Liver (tissue), 8 donors: ENCODE measurements at regions not wholly inside any gene's neighbourhood (a gene's known extent, or its start where the extent isn't known, plus 50 kb on each side); places are given as distances from the start of the nearest gene placed in this dataset.

ENCODE experiments used
- DNase-seq: peaks from one replicate; pipeline ENCODE4 v3.0.0-alpha.2; 2017; ENCODE audit warnings: low spot score
- H3K27ac ChIP-seq, 2 donors: one replicate each; pipeline ENCODE4 v1.7.0; 2013; ENCODE audit warnings: inconsistent platforms in 2 of 2, low read length in 2 of 2, control low read depth in 1 of 2, low read depth in 1 of 2, mild to moderate bottlenecking in 1 of 2
- H3K27me3 ChIP-seq, 4 donors: one replicate each; pipeline versions ENCODE4 v1.6.1 to v1.7.0; 2013; ENCODE audit warnings: low read length in 3 of 4, inconsistent platforms in 1 of 4, mild to moderate bottlenecking in 1 of 4, moderate library complexity in 1 of 4; ENCODE audit not compliant: control insufficient read depth in 4 of 4, insufficient read depth in 4 of 4
- H3K36me3 ChIP-seq, 4 donors: one replicate each; pipeline versions ENCODE4 v1.6.1 to v1.7.0; 2013; ENCODE audit warnings: low read length in 3 of 4, mild to moderate bottlenecking in 3 of 4, low read depth in 1 of 4, moderate library complexity in 1 of 4; ENCODE audit not compliant: control insufficient read depth in 4 of 4, insufficient read depth in 3 of 4
- H3K4me1 ChIP-seq, 4 donors: one replicate each; pipeline versions ENCODE4 v1.6.1 to v1.7.0; 2013; ENCODE audit warnings: low read length in 3 of 4, mild to moderate bottlenecking in 3 of 4, moderate library complexity in 1 of 4; ENCODE audit not compliant: control insufficient read depth in 4 of 4, insufficient read depth in 4 of 4
- H3K4me3 ChIP-seq, 3 donors: one replicate each; pipeline versions ENCODE4 v1.6.1 to v1.7.0; 2013; ENCODE audit warnings: low read length in 3 of 3, control low read depth in 1 of 3, low read depth in 1 of 3, mild to moderate bottlenecking in 1 of 3
- H3K9ac ChIP-seq, 2 donors: one replicate each; pipeline ENCODE4 v1.7.0; 2013; ENCODE audit warnings: low read length in 2 of 2, mild to moderate bottlenecking in 2 of 2, moderate library complexity in 2 of 2, control low read depth in 1 of 2, low read depth in 1 of 2
- H3K9me3 ChIP-seq, 4 donors: one replicate each; pipeline versions ENCODE4 v1.6.1 to v1.7.0; 2013; ENCODE audit warnings: low read length in 3 of 4; ENCODE audit not compliant: control insufficient read depth in 4 of 4
- CTCF ChIP-seq: fragments of 150-350 bp; IDR thresholded peaks from 2 replicates; pipeline ENCODE4 v1.5.1; 2017; ENCODE audit warnings: improper control_type of control experiment, low read depth, low read length; ENCODE audit not compliant: missing input control
- EGR1 ChIP-seq, 2 donors: IDR thresholded peaks; 2 replicates each; pipeline ENCODE4 v1.6.1; 2016 to 2018; ENCODE audit warnings: antibody characterized with exemption in 2 of 2, low read depth in 2 of 2
- FOXA1 ChIP-seq: IDR thresholded peaks from 2 replicates; pipeline ENCODE4 v1.6.1; 2016; ENCODE audit warnings: antibody characterized with exemption
- FOXA2 ChIP-seq: IDR thresholded peaks from 2 replicates; pipeline ENCODE4 v1.6.1; 2016; ENCODE audit warnings: antibody characterized with exemption
- GABPA ChIP-seq, 2 donors: IDR thresholded peaks in 1 of 2; conservative IDR thresholded peaks in 1 of 2; 2 replicates each; pipeline ENCODE4 v1.6.1; 2016; ENCODE audit warnings: antibody characterized with exemption in 2 of 2, mild to moderate bottlenecking in 1 of 2, moderate library complexity in 1 of 2
- HNF4A ChIP-seq, 2 donors: conservative IDR thresholded peaks; 2 replicates each; pipeline ENCODE4 v1.6.1; 2016; ENCODE audit warnings: antibody characterized with exemption in 2 of 2, mild to moderate bottlenecking in 2 of 2
- HNF4G ChIP-seq: IDR thresholded peaks from 2 replicates; pipeline ENCODE4 v1.6.1; 2016; ENCODE audit warnings: antibody characterized with exemption
- JUND ChIP-seq, 2 donors: IDR thresholded peaks; 2 replicates each; pipeline ENCODE4 v1.6.1; 2016; ENCODE audit warnings: antibody characterized with exemption in 2 of 2
- NR2F2 ChIP-seq: IDR thresholded peaks from 2 replicates; pipeline ENCODE4 v1.6.1; 2016; ENCODE audit warnings: antibody characterized with exemption
- RAD21 ChIP-seq, 2 donors: IDR thresholded peaks; 2 replicates each; pipeline ENCODE4 v1.6.1; 2016; ENCODE audit warnings: antibody characterized with exemption in 2 of 2, mild to moderate bottlenecking in 2 of 2
- RXRA ChIP-seq, 2 donors: IDR thresholded peaks; 2 replicates each; pipeline ENCODE4 v1.6.1; 2017 to 2018; ENCODE audit warnings: antibody characterized with exemption in 2 of 2, mild to moderate bottlenecking in 1 of 2
- SP1 ChIP-seq: IDR thresholded peaks from 2 replicates; pipeline ENCODE4 v1.6.1; 2018; ENCODE audit warnings: antibody characterized with exemption, mild to moderate bottlenecking
- YY1 ChIP-seq: IDR thresholded peaks from 2 replicates; pipeline ENCODE4 v1.6.1; 2016; ENCODE audit warnings: antibody characterized with exemption, mild to moderate bottlenecking
- ZBTB33 ChIP-seq: IDR thresholded peaks from 2 replicates; pipeline ENCODE4 v1.6.1; 2016; ENCODE audit warnings: antibody characterized with exemption
- WGBS: extraction: QIAGEN DNeasy Blood & Tissue Kit; methylation state at CpG from one replicate; pipeline ENCODE4 v1.1.7; 2013; 5-methylcytosine and 5-hydroxymethylcytosine counted together
- TF ChIP-seq, protein P1 (sequence below): IDR thresholded peaks from 2 replicates; pipeline ENCODE4 v1.6.1; 2016; ENCODE audit warnings: antibody characterized with exemption
- TF ChIP-seq, protein P2 (sequence below): IDR thresholded peaks from 2 replicates; pipeline ENCODE4 v1.6.1; 2016; ENCODE audit warnings: antibody characterized with exemption, mild to moderate bottlenecking
- donor health status: healthy.
- donor health status: healthy.
- donor health status: healthy.
- donor health status: healthy.
- donor health status: healthy.

- Histone ChIP-seq H3K4me1 (no peaks in the 10 kb centered on the region), H3K27me3 (no peaks in the 10 kb centered on the region), H3K4me3 (no peak overlapping the region), H3K27ac (no peak overlapping the region), H3K9me3 (no peaks in the 10 kb centered on the region), H3K9ac (no peak overlapping the region), H3K36me3 (no peaks in the 10 kb centered on the region)
- DNase-seq: no peak
- 97% methylated on average over 7 of the region's 7 CpGs for WGBS
- TF ChIP-seq NR2F2 (no peak), EGR1 (IDR thresholded peaks at IDR 0.05; ENCODE audit: low read depth in 2 of 2) (no peak), SP1 (no peak), JUND (IDR thresholded peaks at IDR 0.05) (no peak), FOXA1 (no peak), FOXA2 (no peak), RXRA (IDR thresholded peaks at IDR 0.05) (no peak), YY1 (no peak), HNF4A (conservative IDR thresholded peaks at IDR 0.05) (no peak), CTCF (no peak), HNF4G (no peak), RAD21 (IDR thresholded peaks at IDR 0.05) (no peak), ZBTB33 (no peak)
- TF ChIP-seq, protein P1, sequence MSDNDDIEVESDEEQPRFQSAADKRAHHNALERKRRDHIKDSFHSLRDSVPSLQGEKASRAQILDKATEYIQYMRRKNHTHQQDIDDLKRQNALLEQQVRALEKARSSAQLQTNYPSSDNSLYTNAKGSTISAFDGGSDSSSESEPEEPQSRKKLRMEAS: no peak
- TF ChIP-seq, protein P2, sequence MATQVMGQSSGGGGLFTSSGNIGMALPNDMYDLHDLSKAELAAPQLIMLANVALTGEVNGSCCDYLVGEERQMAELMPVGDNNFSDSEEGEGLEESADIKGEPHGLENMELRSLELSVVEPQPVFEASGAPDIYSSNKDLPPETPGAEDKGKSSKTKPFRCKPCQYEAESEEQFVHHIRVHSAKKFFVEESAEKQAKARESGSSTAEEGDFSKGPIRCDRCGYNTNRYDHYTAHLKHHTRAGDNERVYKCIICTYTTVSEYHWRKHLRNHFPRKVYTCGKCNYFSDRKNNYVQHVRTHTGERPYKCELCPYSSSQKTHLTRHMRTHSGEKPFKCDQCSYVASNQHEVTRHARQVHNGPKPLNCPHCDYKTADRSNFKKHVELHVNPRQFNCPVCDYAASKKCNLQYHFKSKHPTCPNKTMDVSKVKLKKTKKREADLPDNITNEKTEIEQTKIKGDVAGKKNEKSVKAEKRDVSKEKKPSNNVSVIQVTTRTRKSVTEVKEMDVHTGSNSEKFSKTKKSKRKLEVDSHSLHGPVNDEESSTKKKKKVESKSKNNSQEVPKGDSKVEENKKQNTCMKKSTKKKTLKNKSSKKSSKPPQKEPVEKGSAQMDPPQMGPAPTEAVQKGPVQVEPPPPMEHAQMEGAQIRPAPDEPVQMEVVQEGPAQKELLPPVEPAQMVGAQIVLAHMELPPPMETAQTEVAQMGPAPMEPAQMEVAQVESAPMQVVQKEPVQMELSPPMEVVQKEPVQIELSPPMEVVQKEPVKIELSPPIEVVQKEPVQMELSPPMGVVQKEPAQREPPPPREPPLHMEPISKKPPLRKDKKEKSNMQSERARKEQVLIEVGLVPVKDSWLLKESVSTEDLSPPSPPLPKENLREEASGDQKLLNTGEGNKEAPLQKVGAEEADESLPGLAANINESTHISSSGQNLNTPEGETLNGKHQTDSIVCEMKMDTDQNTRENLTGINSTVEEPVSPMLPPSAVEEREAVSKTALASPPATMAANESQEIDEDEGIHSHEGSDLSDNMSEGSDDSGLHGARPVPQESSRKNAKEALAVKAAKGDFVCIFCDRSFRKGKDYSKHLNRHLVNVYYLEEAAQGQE: no peak
Observed at GRCh38 chr1:41976671-41977070, 57.9 kb upstream of the HIVEP3 start.

GRCh38 chr1:41975850-41976569 lies 57.3 kb upstream of the HIVEP3 start:
- H3K4me1 ChIP-seq: no peaks in the 10 kb centered on the region
- H3K9ac ChIP-seq: no peak overlapping the region
- no peak for TF ChIP-seq RXRA (IDR thresholded peaks at IDR 0.05)
- no peak for TF ChIP-seq SP1
- TF ChIP-seq HNF4A (conservative IDR thresholded peaks at IDR 0.05): no peak
- TF ChIP-seq, protein P1: no peak
- TF ChIP-seq GABPA (IDR thresholded peaks at IDR 0.05 in 1 of 2, conservative IDR thresholded peaks at IDR 0.05 in 1 of 2): no peak
- no peak for TF ChIP-seq FOXA1
- WGBS: 95% methylated on average over 12 of the region's 12 CpGs
- no peaks in the 10 kb centered on the region for H3K36me3 ChIP-seq
- no peak overlapping the region for H3K27ac ChIP-seq
- H3K9me3 ChIP-seq: no peaks in the 10 kb centered on the region
- H3K4me3 ChIP-seq: no peak overlapping the region
- H3K27me3 ChIP-seq: no peaks in the 10 kb centered on the region
- DNase-seq: no peak
